ENCODE measurements at regions not wholly inside any gene's neighbourhood (a gene's known extent, or its start where the extent isn't known, plus 50 kb on each side); places are given as distances from the start of the nearest gene placed in this dataset.

DNA sequence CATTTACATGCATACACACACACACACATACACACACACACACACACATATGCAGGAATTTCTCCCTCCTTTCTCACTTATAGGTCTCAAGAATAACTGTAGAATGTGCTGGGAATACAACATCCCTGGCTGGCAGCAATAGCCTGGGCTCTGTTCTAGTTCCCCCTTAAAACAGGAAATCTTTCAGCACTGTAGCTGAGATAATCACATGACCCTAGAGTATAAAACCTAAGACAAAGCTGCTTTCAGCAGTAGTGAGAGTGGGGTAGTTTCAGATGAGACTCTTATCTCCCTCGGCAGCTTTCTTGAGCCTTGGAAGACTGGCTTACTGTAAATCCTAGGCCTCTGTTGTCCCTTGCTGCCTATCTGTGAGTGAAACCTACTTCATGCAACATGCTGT, 137.4 kb upstream of the AKR1E2 start:
- DNase-seq (ENCODE audit: low read depth): no peak

DNA sequence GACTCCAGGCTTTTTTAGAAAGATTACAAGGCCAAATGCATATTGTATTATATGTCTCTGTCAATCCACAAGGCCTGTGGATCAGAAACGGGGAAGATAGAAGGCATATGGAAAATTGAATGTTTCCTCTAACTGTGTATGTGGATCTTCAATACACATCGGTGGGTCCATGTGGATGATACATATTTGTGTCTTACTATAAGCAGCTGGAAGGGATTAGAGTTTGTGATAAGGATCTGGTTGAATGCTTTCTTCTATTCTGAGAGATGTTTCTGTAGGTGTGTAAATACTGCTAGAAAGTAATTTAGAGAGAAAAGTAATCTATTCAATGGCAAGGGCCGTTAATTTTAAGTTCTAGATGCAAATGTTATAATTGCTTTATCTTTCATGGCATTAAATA, 137.8 kb upstream of the AKR1E2 start:
- DNase-seq (ENCODE audit: low read depth): no peak

DNA sequence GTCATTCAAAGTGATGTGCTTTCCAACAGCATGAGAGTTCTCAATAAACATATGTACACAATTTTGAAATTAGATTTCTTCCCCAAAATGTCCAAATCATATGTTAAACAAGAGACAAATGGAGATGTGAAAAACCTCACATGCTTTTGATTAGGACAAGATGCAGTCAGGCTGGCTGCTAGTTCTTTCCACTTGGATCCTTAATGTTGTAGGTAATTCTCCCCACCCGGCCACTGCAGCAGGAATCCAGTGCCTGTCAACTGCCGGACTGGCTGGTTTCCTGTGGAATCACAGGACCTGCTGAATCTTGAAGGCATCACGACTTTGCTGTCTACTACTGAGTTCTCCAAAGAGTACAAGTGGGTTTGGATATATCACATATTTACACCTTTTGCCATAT, 138.6 kb upstream of the AKR1E2 start:
- DNase-seq (ENCODE audit: low read depth): no peak

DNA sequence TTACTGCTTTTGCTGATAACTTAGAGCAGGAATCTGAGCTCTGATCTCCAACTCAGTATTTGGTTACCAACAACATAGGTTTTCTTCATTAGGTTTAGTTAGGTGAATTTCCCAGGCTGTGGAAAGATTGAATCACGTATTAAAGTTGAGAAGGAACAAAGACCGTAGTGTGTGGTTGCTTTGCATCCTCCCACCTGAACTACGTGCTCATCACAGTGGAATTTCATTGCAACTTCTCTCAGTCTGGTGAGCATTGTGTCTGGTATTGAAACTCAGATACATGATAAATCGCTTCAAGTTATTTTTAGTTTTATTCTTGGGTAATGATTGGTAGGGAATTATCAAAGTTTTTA, 139.4 kb upstream of the AKR1E2 start:
- DNase-seq (ENCODE audit: low read depth): peak; percentile 6

DNA sequence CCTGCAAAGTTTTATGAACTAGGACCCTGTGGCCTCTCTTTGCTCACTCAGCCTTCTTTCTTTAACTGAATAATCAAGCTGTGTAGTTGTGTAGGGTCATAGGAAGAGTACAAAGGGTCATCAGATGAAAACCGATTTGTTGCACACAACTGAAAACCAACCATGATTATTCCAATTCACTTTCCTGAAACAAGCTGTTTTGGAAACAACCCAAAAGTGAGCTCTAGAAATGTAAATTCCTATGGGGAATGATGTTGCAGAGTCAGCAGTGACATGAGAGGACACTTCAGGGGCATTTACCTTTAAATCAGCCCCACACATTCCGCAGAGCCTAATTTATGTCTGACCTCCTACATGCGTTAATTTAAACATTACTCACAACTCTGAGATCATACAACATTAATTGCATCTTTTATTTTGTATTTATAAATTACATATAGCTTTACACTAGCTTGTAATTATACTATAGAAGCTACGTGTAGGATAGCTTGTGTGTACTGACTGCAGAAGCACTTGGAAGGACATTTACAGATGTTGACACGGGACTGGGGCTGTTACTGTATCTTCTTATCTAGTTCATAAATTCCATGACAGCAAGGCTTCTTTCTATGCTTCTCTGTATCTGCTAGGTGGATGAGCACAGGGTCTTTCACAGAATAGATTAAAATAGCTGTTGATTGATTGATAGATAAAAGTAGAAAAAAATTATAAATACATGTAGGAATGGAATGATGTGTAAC, 139.9 kb upstream of the AKR1E2 start:
- no peak for DNase-seq (ENCODE audit: low read depth)

DNA sequence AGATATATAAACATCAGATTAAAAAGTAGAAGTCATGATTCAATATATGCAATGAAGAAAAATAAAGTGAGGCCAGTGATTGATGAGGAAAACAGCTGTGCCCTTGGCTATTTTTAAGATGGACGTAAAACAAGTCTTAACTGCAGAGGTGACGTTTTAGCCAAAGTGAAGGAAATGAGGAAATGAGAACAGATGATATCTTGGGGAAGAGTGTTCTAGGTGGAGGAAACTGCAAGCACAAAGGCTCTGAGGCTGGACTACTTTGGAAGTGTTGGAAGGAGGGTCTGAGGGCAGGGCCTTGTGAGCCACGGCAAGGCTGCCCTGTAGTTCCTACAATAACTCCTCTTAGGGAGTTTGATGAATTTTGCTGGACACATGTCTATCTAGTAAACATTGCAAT, 140.5 kb upstream of the AKR1E2 start:
- no peak for DNase-seq (ENCODE audit: low read depth)

DNA sequence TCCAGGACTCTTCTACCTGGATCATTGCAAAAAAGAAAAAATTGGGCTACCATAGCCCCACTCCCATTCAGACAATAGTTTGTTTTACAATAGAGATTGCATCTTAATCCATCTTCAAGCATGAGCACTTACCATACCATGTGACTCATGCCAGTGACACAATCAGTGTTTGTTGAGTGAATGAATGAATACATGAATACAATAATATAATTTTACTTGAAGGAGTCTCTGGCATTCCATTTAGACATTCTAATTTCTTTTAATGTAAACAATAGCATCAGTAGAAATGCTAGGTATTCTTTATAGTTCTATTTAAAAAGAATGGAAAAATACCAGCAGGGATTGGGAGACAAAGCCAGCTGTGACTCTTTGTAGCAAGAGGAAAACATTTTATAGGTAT, 141.6 kb upstream of the AKR1E2 start:
- DNase-seq (ENCODE audit: low read depth): no peak

DNA sequence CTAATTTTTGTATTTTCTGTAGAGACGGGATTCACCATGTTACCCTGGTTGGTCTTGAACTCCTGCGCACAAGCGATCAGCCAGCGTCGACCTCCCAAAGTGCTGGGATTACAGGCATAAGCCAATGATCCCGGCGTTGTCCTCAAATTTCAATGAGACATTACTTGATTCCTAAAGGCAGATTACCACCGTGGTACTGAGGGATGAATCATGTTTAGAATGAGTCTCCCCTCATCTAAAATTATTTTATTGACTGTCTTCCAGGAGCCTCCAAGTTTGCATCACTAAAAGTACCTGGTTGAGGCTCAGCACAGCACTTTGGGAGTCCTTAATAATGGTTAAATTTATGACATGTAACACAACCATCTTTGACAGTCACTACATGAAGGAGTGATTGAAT, 142.2 kb upstream of the AKR1E2 start:
- no peak for DNase-seq (ENCODE audit: low read depth)

DNA sequence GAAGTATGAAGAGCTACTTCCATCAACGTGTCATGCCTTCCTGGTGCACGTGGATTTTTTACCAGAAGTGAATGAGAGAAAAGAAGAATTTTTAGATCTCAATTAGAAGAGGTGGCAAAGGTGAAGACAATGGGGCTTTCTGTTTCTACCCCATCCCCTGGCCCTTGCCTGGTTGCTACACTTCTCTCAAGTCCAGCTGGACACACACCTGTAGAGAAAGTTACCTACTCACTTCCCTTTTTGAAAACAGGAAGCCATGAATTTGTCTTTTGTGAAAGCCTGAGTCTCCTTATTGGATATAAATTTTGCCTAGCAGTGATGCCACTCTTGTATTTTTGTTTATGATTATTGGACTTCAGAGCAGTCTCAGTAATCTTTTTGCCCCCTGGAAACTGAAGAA, 142.9 kb upstream of the AKR1E2 start:
- no peak for DNase-seq (ENCODE audit: low read depth)

DNA sequence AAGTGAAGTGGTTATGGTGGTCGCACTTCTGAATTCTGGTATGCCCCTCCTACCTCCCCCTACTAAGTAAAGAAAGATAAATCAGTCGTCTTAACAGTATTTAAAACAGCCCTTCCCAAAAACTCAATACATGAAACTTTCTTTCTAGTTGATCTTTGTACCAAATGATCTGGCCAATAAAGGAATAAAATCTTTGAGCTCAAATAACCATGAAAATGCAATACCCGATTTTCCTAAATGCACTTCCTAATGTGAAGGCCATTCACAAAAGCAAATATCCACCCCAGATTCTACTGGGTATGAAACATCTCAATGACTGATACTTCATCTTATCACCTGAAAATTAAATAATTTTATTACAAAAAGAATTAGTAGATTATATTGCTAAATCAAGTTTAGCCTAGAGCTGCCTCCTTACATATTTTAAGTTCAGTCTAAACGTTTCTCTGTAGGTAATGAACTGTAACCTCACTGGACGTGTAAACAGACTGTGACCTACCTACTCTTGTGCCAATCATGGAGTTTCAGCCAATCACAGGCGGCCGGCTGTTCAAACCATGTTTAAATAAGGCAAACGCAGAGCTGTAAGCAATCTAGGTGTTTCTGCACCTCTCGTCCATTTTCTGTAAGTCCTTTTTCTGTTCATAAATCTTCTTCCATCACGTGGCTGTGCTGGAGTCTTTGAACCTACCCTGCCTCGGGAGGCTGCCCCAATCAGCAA, 146.9 kb upstream of the AKR1E2 start:
- DNase-seq (ENCODE audit: low read depth): no peak

DNA sequence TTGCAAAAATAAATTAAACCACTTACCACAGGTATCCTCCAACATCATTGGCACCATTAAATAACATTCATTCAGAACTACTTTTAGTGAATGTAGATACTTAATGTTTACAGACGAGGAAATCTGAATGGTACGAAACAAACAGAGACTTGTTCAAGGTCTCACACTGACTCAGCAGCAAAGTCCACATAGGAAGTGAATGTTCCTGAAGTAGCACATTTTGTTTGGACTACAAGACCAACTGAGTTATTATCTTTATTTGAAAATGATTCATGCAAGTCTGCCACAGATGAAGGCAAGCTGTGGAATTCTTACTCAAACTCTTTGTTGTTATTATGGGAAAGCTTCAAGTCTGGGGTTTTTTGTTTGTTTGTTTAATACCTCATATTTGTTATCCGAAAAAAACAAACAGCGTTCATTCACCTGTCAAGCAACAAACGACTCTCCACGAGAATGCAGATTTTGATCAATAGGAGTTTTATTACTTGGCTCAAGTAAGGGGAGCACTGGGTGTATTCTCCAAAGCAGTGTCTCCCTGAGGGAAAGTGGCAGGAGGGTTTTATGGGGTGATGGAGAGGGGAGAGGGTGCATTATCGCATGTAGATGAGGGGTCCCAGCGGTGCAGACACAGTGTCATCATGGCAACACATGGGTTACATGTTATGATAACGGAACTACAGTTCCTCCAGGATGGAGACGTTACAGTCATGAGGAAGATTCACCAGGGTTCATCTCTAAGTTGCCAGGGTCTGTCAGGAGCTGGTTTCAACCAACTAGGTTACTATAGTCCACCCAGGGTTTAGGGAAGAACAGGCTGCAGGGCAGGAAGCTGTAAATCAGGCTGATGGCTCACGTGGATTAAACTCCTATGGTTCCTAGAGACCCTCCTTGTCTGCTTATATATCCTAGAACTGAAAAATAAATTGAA, 147.7 kb upstream of the AKR1E2 start:
- DNase-seq (ENCODE audit: low read depth): no peak

DNA sequence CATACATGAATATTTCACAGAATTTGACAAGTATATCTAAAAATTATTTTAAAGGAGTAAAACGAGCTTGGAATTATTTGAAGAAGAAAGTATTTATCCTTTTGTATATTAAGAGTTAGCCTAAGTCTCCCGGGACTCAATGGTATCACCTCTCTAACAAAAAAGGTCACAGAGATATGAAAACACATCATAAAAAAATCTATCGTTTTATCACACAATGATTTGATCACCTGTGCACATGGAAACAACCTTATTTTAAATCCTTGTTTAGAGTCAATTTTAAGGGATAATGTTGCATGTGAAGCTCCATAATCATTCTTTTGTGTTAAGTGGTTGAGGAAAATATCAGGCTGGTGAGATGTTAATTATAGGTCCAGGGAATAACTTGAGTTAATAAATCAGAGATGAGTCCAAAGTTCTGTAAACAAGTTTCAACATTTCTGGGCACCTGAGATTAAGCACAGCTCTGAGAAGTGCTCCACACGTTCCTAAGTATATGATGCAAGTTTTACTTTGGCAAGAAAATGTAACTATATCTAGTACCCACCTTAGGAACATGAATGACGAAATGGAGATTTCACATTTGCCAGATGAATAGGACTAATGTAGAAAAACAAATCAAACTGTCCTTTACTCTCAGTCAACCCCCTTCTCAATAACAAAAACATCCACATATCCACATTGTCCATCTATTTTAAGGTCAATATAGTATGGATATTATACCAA, 148.5 kb upstream of the AKR1E2 start:
- DNase-seq (ENCODE audit: low read depth): no peak

DNA sequence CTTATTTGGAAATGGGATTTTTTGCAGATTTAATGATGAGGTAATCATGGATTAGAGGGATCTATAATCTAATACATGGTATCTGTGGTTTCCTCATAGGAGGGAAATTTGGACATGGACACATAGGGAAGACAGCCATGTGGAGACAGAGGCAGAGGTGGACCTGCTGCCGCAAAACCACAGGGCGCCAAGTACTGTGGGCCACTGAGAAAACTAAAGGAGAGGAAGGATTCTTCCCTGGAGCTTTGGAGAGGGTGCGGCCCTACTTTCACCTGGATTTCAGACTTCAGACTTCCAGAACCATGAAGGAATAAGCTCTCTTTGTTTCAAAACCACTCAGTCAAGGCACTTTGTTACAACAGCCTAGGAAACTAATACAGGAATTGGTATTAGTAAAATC, 149.4 kb upstream of the AKR1E2 start:
- DNase-seq (ENCODE audit: low read depth): no peak

DNA sequence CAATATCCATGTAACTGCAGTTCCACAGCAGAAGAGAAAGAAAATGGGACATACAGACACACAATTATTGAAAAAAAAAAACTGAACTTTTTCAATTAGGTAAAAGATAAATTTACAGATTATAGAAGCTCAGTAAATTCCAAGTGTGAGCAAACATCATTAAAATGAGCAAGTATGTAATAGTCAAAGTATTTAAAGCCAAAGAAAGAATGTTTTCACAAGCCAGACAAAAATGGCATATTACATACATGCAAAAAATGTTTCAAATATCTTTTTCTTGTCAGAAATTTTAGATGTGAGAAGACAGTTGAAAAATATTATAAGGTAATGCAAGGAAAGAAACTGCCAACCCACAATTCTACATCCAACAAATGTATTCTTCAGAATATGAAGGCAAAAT, 150.2 kb upstream of the AKR1E2 start:
- no peak for DNase-seq (ENCODE audit: low read depth)

DNA sequence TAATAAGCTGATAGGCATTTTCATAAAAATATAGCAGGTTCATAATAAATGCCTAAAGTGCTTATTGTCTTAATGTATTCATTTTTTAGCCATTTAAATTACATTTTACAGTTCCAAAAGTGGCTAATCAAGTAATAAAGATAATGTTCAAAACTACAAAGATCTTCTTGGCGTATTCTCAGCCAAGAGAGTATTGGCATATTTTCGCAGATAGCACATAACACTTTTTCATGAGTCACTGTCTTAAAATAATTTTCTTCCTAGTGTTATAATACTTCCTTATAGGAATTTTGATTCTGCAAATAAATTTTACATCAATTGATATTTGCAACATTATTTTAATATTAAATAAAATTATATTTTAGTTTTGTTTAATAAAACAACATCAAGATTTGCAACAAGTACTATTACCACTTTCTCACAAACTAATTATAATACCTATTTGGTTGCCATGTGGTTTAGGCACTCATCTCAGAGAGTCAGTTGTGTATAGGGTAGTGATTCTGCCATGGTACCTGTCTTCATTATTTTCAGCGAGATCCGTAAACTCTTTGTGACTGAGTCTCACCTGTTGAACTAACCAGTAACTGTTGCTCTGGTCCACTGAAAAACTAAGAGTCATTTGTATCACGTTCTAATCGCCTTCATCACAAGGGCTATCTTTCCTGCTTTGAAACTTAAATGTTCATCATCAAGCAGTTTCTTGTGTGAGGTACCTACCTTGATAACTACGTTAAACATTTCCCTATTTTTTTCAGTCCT, 152.5 kb upstream of the AKR1E2 start:
- no peak for DNase-seq (ENCODE audit: low read depth)

DNA sequence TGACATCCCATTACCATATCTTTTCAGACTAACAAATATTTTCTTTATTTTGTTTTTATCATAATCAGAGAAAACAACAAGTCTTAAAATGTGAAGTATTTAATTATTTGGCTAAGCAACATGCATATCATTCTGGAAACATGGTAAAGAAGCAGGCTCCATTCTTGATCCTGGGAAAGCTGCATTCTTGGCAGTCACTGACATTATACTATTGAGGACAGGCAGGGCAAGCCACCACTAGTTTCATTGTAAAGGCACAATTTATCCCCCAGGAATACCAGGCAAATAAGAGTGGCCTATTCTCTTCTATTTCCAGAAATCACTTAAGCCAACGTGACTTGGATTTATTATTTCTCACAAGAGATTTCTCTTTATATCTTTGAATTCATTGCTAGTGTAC, 153.8 kb upstream of the AKR1E2 start:
- no peak for DNase-seq (ENCODE audit: low read depth)

DNA sequence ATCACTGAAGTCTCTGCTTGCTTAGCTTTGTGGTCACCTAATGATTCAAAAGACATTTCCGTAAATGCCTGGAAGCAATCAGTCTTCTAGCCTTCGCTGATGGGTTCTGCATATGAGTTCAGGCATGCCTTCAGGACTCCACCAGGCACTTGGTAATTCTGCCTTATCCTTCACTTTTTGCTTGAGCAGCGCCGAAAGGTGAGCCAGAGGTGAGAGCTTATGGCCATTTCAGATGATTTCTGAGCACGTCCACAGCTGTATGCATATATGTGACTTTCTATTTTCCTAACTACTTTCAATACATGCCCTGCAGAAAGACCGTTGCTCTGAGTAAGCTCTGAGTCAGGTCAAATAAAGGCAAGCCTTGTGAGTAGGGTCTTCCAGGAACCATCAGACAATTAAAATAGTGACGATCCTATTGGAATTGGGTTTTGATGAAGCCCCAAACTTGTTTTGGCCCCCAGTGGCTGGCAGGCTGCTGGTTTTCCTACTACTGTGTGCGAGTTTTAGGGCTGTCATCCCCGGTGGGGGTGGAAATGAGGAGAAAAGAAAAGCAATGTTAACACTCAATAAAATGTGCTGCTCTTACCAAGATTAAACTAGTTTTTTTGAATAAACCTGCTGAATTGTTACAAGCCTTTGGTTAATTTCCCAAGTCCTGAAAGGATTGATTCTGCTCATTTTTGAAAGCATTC, 154.4 kb upstream of the AKR1E2 start:
- DNase-seq (ENCODE audit: low read depth): no peak

DNA sequence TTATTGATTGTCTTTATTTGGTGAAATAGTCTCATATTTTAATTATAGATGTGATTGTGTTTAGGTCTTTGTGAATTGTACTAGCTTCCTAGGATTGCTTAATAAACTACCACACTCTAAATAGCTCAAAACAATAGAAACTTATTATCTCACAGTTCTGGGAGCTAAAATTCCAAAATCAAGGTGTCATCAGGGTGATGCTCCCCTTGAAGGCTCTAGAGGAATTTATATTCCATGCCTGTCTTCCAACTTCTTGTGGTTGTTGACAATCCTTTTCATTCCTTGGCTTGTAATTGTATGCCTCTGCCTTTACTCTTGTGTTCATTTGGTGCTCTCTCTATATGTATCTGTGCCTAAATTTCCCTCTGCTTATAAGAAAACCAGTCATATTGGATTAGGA, 155.3 kb upstream of the AKR1E2 start:
- DNase-seq (ENCODE audit: low read depth): no peak

DNA sequence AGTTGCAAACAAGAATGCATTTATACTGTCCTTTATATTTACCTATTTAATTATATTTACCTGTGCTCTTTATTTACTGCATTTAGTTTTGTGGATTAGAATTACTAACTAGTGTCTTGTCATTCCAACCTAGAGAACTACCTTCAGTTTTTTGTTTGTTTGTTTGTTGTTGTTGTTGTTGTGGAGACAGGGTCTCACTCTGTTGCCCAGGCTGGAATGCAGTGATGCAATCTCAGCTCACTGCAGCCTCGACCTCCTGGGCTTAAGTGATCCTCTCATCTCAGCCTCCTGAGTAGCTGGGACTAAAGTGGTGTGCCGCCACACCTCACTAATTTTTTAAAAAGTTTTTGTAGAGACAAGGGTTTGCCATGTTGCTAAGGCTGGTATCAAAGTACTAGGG, 156.4 kb upstream of the AKR1E2 start:
- no peak for DNase-seq (ENCODE audit: low read depth)

DNA sequence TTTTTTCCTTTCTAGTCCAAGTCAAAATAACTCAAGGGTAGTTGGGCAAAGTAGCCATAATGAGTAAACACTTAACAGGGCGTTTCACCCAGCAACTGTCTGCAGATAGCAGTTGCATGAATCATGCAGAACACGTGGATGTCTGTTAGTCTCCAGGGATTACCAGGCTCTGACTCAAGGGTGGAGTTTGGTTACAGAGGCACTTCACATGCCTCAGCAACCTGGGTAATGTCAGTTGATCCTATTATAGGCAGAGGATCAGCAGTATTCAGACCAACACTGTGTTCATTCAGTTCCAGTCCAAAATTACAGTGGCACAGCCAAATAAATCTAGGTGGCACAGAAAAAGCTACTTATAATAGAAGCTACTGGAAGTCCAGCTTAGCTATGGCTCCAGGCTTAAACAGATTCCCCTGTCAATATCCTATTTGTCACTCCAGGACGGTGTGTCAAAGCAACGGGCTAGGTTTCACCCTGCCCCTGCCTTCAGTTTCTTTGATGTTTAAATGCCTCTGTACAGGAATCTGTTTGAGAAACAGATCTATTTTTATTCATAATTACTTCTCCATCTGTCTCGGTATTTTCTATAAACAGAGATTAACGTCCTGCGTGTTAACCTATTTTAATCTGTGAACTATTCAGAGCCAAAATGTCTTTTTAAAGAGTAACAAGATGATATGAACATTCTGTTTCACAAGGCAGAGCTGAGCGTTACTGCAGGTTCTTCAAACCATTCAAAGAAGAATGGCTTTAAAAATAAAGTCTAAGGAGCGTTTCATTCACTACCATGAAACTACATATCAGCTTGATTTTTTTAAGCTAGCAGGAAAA, 162.6 kb upstream of the AKR1E2 start:
- DNase-seq (ENCODE audit: low read depth): no peak

Data from activated T-helper 9 cell treated with anti-CD3 and anti-CD28 coated beads, Interleukin-2, amount 50 U/mL, for 16 hours (primary cell).